Smooth muscle cell (in vitro differentiated cells): ENCODE measurements at regions not wholly inside any gene's neighbourhood (a gene's known extent, or its start where the extent isn't known, plus 50 kb on each side); places are given as distances from the start of the nearest gene placed in this dataset.

Experiments used
- DNase-seq: peaks from one replicate; lab custom pipeline; 2025; ENCODE audit not compliant: unreplicated experiment; lab: John Stamatoyannopoulos, UW
- H2AFZ ChIP-seq: fragments of 200-600 bp; sonication (generic); 2 replicates; pipeline ENCODE4 v1.6.0; 2016; ENCODE audit warnings: antibody characterized with exemption, low read depth, mild to moderate bottlenecking
- H3F3A ChIP-seq: fragments of 200-600 bp; sonication (generic); 2 replicates; pipeline ENCODE4 v1.6.0; 2017; ENCODE audit warnings: antibody characterized with exemption, low read depth
- H3K27ac ChIP-seq: fragments of 200-600 bp; sonication (generic); 2 replicates; pipeline ENCODE4 v1.5.1; 2016; ENCODE audit warnings: low read depth, mild to moderate bottlenecking
- H3K27me3 ChIP-seq: fragments of 200-600 bp; sonication (generic); 2 replicates; pipeline ENCODE4 v1.6.1; 2016; ENCODE audit warnings: low read depth, mild to moderate bottlenecking
- H3K36me3 ChIP-seq: fragments of 200-600 bp; sonication (generic); 2 replicates; pipeline ENCODE4 v1.5.1; 2016; ENCODE audit warnings: low read depth
- H3K4me1 ChIP-seq: fragments of 200-600 bp; sonication (generic); 2 replicates; pipeline ENCODE4 v1.5.1; 2016; ENCODE audit warnings: low read depth
- H3K4me2 ChIP-seq: fragments of 200-600 bp; sonication (generic); 2 replicates; pipeline ENCODE4 v1.6.0; 2016; ENCODE audit warnings: mild to moderate bottlenecking
- H3K4me3 ChIP-seq: fragments of 200-600 bp; sonication (generic); 2 replicates; pipeline ENCODE4 v1.5.1; 2016; ENCODE audit warnings: mild to moderate bottlenecking
- H3K79me2 ChIP-seq: fragments of 200-600 bp; sonication (generic); 2 replicates; pipeline ENCODE4 v1.6.0; 2016; ENCODE audit warnings: low read depth, mild to moderate bottlenecking
- H3K9ac ChIP-seq: fragments of 200-600 bp; sonication (generic); 2 replicates; pipeline ENCODE4 v1.6.0; 2016; ENCODE audit warnings: low read depth
- H3K9me3 ChIP-seq: fragments of 200-600 bp; sonication (generic); replicated peaks from 2 replicates; pipeline ENCODE4 v1.5.1; 2016; ENCODE audit warnings: low read depth
- H4K20me1 ChIP-seq: fragments of 200-600 bp; sonication (generic); 2 replicates; pipeline ENCODE4 v1.6.0; 2016; ENCODE audit warnings: low read depth
- CTCF ChIP-seq: fragments of 200-600 bp; sonication (generic); IDR thresholded peaks from 2 replicates; pipeline ENCODE4 v1.5.1; 2017; ENCODE audit warnings: borderline replicate concordance, mild to moderate bottlenecking, antibody characterized with exemption; ENCODE audit not compliant: insufficient read depth, poor library complexity, severe bottlenecking
- WGBS: methylation state at CpG from one replicate; pipeline ENCODE4 v1.1.7; 2016; ENCODE audit warnings: low lambda C conversion rate; 5-methylcytosine and 5-hydroxymethylcytosine counted together

DNA sequence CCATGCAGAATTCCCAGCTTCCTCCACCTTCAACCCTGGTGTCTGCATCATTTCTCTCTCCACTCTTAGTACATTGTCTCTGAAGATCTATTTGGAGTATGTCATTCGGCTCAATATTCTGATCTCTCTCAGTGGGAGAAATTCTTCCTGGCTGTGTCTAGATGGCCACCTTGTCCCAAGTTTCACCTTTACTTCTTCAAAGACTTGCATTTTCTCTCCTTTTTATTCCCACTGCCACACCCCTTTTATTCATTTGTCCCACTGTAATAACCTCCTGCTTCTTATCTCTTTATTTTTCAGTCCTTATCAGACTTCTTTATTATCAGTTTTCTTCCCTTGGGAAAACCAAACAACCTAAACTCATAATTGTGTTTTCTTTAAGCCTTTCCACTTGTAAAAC lies 54.3 kb upstream of the CERS6 start:
- Histone ChIP-seq H3K4me1 (no peaks in the 10 kb centered on the region), H3K79me2 (no peaks in the 10 kb centered on the region), H3F3A (no peaks in the 10 kb centered on the region), H2AFZ (no peak overlapping the region), H3K36me3 (no peaks in the 10 kb centered on the region), H3K9me3 (no peaks in the 10 kb centered on the region), H3K4me3 (no peak overlapping the region), H3K27me3 (no peaks in the 10 kb centered on the region), H3K9ac (no peak overlapping the region), H3K4me2 (no peak overlapping the region), H3K27ac (no peak overlapping the region), H4K20me1 (no peaks in the 10 kb centered on the region)
- no peak for DNase-seq
- TF ChIP-seq CTCF: no peak
- 89% methylated on average over 1 of the region's 1 CpG for WGBS

- Histone ChIP-seq H3K9me3 (no peaks in the 10 kb centered on the region), H3K9ac (no peak overlapping the region), H3K27me3 (no peaks in the 10 kb centered on the region), H3K36me3 (no peaks in the 10 kb centered on the region), H3K4me1 (no peaks in the 10 kb centered on the region), H3K4me2 (no peak overlapping the region), H3K79me2 (no peaks in the 10 kb centered on the region), H3K4me3 (no peak overlapping the region), H2AFZ (no peak overlapping the region), H4K20me1 (no peaks in the 10 kb centered on the region), H3K27ac (no peak overlapping the region), H3F3A (no peaks in the 10 kb centered on the region)
- TF ChIP-seq CTCF: no peak
- no peak for DNase-seq
- WGBS: 94% methylated on average over 1 of the region's 1 CpG
Observed at GRCh38 chr2:168402531-168402930, 53.5 kb upstream of the CERS6 start.

GRCh38 chr2:168403736-168404135 lies 52.3 kb upstream of the CERS6 start:
- no peak for DNase-seq
- Histone ChIP-seq H3F3A (no peaks in the 10 kb centered on the region), H3K4me2 (no peak overlapping the region), H3K9ac (no peak overlapping the region), H2AFZ (no peak overlapping the region), H3K79me2 (no peaks in the 10 kb centered on the region), H3K36me3 (no peaks in the 10 kb centered on the region), H3K4me1 (no peaks in the 10 kb centered on the region), H3K27me3 (no peaks in the 10 kb centered on the region), H3K4me3 (no peak overlapping the region), H4K20me1 (no peaks in the 10 kb centered on the region), H3K27ac (no peak overlapping the region), H3K9me3 (no peaks in the 10 kb centered on the region)
- WGBS: 92% methylated on average over 2 of the region's 2 CpGs
- TF ChIP-seq CTCF: no peak

GRCh38 chr2:168404764-168405163 lies 51.3 kb upstream of the CERS6 start:
- Histone ChIP-seq H3K27ac (no peak overlapping the region), H3F3A (no peaks in the 10 kb centered on the region), H2AFZ (no peak overlapping the region), H3K36me3 (no peaks in the 10 kb centered on the region), H3K4me3 (no peak overlapping the region), H3K79me2 (no peaks in the 10 kb centered on the region), H4K20me1 (no peaks in the 10 kb centered on the region), H3K9me3 (no peaks in the 10 kb centered on the region), H3K4me1 (no peaks in the 10 kb centered on the region), H3K9ac (no peak overlapping the region), H3K27me3 (no peaks in the 10 kb centered on the region), H3K4me2 (no peak overlapping the region)
- WGBS: 86% methylated on average over 2 of the region's 2 CpGs
- TF ChIP-seq CTCF: no peak
- no peak for DNase-seq
